ENCODE measurements at regions not wholly inside any gene's neighbourhood (a gene's known extent, or its start where the extent isn't known, plus 50 kb on each side); places are given as distances from the start of the nearest gene placed in this dataset.
"Not testable (repeated sequence)": the region's sequence is repeated elsewhere in the genome, so short reads cannot be mapped to it uniquely, and the experiment has no call there.

- intact Hi-C loops (cut with micrococcal nuclease) = no loop called here
Measured at GRCh38 chr4:3878678-3879077, 112.5 kb downstream of the ADRA2C start.

GRCh38 chr4:3879681-3880614 lies 113.8 kb downstream of the ADRA2C start:
- intact Hi-C loops (cut with micrococcal nuclease) = loop anchor here (1.0 to 5.0 kb wide), 3 partner anchors 113 to 774 kb away; partner anchors contain the start of gene ADRA2C

GRCh38 chr4:3880615-3881120 lies 114.5 kb downstream of the ADRA2C start:
- intact Hi-C loops (cut with micrococcal nuclease) = loop anchor here (1.0 to 5.0 kb wide), 3 partner anchors 113 to 774 kb away; partner anchors contain the start of gene ADRA2C

DNA sequence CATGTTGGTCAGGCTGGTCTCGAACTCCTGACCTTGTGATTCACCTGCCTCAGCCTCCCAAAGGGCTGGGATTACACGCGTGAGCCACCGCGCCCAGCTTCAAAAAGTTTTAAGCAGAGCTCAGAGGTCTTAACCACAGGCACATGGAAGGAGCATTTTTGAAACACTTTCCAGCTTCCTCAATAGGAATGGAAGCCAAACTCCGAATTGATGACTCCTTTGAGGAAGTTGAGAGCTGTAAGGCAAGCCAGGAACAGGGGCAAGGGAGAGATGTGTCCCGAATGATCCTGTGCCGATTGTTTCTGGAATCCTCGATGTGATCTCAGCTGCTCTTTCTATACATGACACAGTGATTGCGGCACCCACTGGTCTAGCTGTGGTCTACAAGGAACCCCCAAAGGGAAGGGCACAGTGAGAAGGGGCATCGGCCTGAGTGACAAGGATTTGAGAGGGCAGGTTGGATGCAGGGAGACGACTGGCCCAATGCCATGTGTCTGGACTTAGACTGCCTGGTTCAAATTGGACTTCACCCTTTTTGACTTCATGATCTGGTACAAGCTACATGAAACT lies 116.2 kb downstream of the ADRA2C start:
- intact Hi-C loops (cut with micrococcal nuclease) = loop anchor here (5.0 kb wide), 1 partner anchor 115 kb away; the partner anchor contains the start of gene ADRA2C

- intact Hi-C loops (cut with micrococcal nuclease) = loop anchor here (5.0 kb wide), 1 partner anchor 117 kb away; the partner anchor contains the start of gene ADRA2C
Measured at GRCh38 chr4:3884261-3884660, 118.1 kb downstream of the ADRA2C start.

DNA sequence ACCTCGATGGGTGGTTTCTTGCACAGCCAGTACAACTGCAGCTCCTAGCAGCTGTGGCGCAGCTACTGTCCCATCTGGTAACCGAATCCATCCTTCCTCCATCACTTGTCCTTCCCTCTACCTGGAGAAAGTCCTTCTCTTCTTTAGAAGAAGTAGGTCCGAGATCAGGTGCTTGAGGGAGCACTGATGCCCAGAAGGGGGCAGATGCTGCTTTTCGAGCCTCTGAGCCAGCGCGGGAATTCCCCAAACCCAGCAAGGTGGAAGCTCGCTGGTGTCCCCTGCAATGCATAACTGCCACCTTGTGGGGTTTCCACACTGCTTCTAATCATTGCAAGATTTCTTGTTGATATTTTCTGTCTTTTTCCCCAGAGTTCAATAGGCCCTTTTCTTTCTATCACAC lies 127.4 kb downstream of the ADRA2C start:
- intact Hi-C loops (cut with micrococcal nuclease) = loop anchor here (1.0 kb wide), 1 partner anchor 49 kb away; no protein-coding TSS in a partner anchor

DNA sequence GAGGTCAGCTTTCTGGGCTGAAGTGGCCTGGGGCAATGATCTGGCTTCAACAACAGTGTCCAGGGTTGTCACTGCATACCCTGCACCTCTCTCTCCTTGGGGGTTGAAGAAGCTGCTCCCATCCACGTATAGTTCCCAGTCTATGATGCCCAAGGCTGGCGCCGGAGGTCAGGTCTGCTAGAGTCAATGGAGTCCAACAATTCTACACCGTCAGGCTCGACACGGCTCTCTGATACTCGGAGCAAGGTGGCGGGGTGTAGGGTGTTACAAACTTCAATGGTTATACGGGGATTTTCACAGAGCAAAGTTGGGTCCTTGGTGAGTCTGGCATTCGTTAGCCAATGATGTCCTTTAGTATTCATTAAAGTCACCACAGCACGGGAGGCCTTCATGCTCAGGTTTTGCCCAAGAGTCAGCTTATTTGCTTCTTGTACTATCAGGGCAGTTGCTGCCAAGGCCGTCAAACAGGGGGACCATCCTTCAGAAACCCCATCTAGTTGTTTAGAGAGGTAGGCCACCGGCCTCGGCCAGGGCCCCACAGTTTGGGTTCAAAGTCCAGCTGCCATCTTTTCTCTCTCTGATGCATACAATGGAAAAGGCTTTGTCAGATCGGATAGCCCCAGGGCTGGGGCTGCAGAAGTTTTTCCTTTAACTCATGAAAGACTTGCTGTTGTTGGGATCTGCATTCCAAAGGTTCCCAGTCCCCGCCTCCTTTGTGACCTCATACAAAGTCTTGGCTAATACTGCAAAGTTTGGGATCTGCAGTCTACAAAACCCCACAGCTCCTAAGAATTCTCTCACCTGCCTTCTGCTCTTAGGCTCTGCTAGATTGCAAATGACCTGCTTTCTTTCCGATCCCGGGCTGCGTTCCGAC lies 128.1 kb downstream of the ADRA2C start:
- intact Hi-C loops (cut with micrococcal nuclease) = not testable (repeated sequence)

DNA sequence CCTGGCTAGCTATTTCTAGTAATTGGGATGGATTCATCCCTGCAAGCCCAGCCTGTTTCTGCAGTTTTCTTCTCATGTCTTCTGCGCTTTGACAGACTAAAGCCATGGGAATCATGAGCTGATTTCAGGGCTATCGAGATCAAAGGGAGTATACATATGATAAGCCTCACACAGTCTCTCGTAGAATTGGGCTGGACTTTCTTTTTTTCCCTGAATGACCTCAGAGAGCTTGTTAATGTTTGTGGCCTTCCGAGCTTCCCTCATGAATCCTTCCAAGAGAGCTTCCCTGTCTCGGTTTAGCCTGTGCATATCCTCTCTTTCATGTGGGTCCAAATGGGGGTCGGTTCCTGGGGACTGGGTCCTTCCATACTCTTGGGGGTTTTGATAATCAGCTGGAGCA lies 130.3 kb downstream of the ADRA2C start:
- intact Hi-C loops (cut with micrococcal nuclease) = no loop called here

DNA sequence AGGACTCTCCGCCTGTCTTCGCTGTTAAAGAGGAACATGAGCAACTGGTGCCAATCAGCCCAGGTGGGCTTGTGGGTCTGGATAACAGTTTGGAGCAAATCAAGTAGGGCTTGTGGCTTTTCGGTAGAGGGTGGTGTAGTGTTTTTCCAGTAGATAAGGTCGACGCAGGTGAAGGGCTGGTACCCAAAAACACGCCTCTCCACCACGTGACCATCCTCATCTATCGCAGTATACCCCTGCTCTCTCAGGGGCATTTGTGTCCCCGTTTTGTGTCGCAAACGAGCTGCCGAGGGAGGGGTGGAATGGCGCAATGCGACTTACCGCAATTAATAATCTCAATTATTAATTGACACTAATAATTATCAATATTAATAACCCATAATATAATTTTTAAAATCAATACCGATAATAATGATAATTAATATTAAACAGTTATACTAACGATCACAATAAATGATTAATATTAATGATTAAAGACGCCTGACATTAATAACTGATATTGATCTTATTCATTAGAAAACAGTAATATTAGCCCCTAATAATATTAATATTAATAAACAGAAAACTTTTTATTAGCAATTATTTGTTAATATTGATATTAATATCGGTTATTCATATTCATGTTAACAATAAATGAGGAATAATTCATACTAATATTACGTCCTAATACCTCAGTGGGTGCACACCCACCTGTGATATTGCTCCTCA lies 130.8 kb downstream of the ADRA2C start:
- intact Hi-C loops (cut with micrococcal nuclease) = not testable (repeated sequence)

DNA sequence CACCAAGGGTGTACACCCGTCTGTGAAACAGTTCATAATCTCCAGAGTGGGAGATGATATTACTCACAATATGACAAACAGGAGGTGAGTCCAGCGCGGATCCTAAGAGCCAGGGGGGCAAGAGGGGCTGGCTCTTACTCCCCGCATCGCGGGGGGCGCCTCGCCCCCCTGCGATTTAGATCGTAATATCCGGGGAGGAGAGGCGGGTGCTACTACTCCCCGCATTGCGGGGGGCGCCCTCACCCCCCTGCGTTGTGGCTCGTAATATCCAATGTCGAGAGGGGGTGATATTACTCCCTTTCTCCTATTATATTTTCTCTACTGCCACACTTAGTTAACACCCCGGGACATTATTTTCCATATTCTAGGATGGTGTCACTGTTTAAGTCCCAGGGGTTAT lies 131.9 kb downstream of the ADRA2C start:
- intact Hi-C loops (cut with micrococcal nuclease) = no loop called here

DNA sequence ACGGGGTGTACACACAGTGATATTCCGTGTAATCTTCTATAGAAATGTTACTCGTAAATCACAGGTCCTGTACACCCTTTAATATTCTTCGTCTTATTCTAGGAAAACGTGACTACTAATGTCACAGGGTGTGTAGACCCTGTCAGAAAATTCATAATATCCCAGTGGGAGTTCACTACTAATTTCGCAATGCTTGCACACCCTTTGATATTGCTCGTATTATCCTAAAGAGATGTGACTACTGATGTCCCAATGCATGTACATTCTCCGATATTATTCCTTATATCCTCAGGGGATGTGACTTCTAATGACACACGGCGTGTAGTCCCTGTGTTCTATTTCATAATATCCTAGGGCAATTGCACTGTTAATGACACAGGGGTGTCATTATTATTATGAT lies 132.7 kb downstream of the ADRA2C start:
- intact Hi-C loops (cut with micrococcal nuclease) = not testable (repeated sequence)

DNA sequence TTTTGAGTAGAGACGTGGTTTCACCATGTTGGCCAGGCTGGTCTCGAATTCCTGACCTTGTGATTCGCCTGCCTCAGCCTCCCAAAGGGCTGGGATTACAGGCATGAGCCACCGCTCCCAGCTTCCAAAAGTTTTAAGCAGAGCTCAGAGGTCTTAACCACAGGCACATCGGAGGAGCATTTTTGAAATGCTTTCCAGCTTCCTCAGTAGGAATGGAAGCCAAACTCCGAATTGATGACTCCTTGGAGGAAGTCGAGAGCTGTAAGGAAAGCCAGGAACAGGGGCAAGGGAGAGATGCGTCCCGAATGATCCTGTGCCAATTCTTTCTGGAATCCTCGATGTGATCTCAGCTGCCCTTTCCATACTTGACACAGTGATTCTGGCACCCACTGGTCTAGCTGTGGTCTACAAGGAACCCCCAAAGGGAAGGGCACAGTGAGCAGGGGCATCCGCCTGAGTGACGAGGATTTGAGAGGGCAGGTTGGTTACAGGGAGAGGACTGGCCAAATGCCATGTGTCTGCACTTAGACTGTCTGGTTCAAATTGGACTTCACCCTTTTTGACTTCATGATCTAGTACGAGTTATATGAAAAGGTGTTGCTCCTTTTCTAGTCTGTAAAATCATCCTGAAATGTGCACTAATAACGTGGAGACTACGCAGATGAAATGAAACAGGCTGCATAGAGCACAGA lies 138.2 kb downstream of the ADRA2C start:
- intact Hi-C loops (cut with micrococcal nuclease) = not testable (repeated sequence)

GRCh38 chr4:3909616-3910015 lies 143.4 kb downstream of the ADRA2C start:
- intact Hi-C loops (cut with micrococcal nuclease) = not testable (repeated sequence)

GRCh38 chr4:3910161-3910950 lies 144.2 kb downstream of the ADRA2C start:
- intact Hi-C loops (cut with micrococcal nuclease) = not testable (repeated sequence)

- intact Hi-C loops (cut with micrococcal nuclease) = no loop called here
Measured at GRCh38 chr4:3911252-3911856, 145.2 kb downstream of the ADRA2C start.

GRCh38 chr4:3914511-3914910 lies 148.3 kb downstream of the ADRA2C start:
- intact Hi-C loops (cut with micrococcal nuclease) = not testable (repeated sequence)

- intact Hi-C loops (cut with micrococcal nuclease) = not testable (repeated sequence)
Measured at GRCh38 chr4:3919509-3919908, 153.3 kb downstream of the ADRA2C start.

GRCh38 chr4:3921902-3922301 lies 155.7 kb downstream of the ADRA2C start:
- intact Hi-C loops (cut with micrococcal nuclease) = not testable (repeated sequence)

- intact Hi-C loops (cut with micrococcal nuclease) = not testable (repeated sequence)
Measured at GRCh38 chr4:3925841-3926240, 159.7 kb downstream of the ADRA2C start.

Measured in T-helper 1 cell treated with Interleukin-12 subunit alpha and Interleukin-12 subunit beta and Interleukin-4 antibody, amounts not matched to agents 30 ng/mL and 1 ng/mL, for 36 hours (primary cell).